Naive thymus-derived CD4-positive, alpha-beta T cell (primary cell): ENCODE measurements at regions not wholly inside any gene's neighbourhood (a gene's known extent, or its start where the extent isn't known, plus 50 kb on each side); places are given as distances from the start of the nearest gene placed in this dataset.
A peak's percentile ranks its signal among the peaks of the same experiment; 100 is the strongest.

Source experiments
- ATAC-seq: fragments of 150-1000 bp; cut with Tn5 transposase; 2 replicates; pipeline ENCODE4 v1.10.0; 2021; ENCODE audit warnings: mild to moderate bottlenecking, moderate library complexity
- CTCF ChIA-PET: fragments of 350-600 bp; sonication (Branson Sonifier 250); formaldehyde crosslinking; loops from one replicate; lab custom pipeline; 2021; ENCODE audit warnings: antibody characterized with exemption; lab: Charles Lee
- POLR2A ChIA-PET: fragments of 350-600 bp; sonication (Branson Sonifier 250); formaldehyde crosslinking; loops from one replicate; lab custom pipeline; 2021; ENCODE audit warnings: antibody characterized with exemption, inconsistent platforms; lab: Charles Lee
- DNase-seq, 9 donors: peaks; one replicate each; pipeline versions ENCODE4 v3.0.0 to v3.0.0-alpha.2; 2020 to 2022; ENCODE audit warnings: mixed read lengths in 1 of 9
- H3K27ac ChIP-seq: one replicate; pipeline ENCODE4 v1.7.0; 2013; ENCODE audit warnings: mild to moderate bottlenecking, low read depth, low read length, moderate library complexity
- H3K27me3 ChIP-seq, 2 donors: one replicate each; pipeline ENCODE4 v1.7.0; 2013; ENCODE audit warnings: low read length in 2 of 2, mild to moderate bottlenecking in 2 of 2, moderate library complexity in 2 of 2; ENCODE audit not compliant: control insufficient read depth in 2 of 2, insufficient read depth in 2 of 2
- H3K36me3 ChIP-seq, 3 experiments: 1 replicate in 2 of 3; 2 replicates in 1 of 3; pipeline ENCODE4 v1.7.0; 2013; ENCODE audit warnings: low read length in 3 of 3, mild to moderate bottlenecking in 3 of 3, moderate library complexity in 1 of 3; ENCODE audit not compliant: insufficient read depth in 3 of 3, control insufficient read depth in 2 of 3
- H3K4me1 ChIP-seq, 2 donors: one replicate each; pipeline ENCODE4 v1.7.0; 2013; ENCODE audit warnings: low read length in 2 of 2, mild to moderate bottlenecking in 2 of 2, moderate library complexity in 1 of 2; ENCODE audit not compliant: control insufficient read depth in 2 of 2, insufficient read depth in 2 of 2
- H3K4me3 ChIP-seq: 2 replicates; pipeline ENCODE4 v1.7.0; 2013; ENCODE audit warnings: mild to moderate bottlenecking, low read length
- H3K9me3 ChIP-seq, 3 experiments: 1 replicate in 2 of 3; 2 replicates in 1 of 3; pipeline ENCODE4 v1.7.0; 2013; ENCODE audit warnings: low read length in 3 of 3; ENCODE audit not compliant: control insufficient read depth in 2 of 3
- H3K27ac Mint-ChIP-seq, 9 donors: one replicate each; pipeline ENCODE4 v1.8.0; 2020 to 2022; ENCODE audit warnings: mixed read lengths in 9 of 9, mild to moderate bottlenecking in 8 of 9, moderate library complexity in 5 of 9, inconsistent platforms in 2 of 9
- H3K27me3 Mint-ChIP-seq, 5 donors: one replicate each; pipeline ENCODE4 v1.8.0; 2021 to 2022; ENCODE audit warnings: mixed read lengths in 5 of 5, mild to moderate bottlenecking in 1 of 5
- H3K36me3 Mint-ChIP-seq, 5 donors: one replicate each; pipeline ENCODE4 v1.8.0; 2020 to 2022; ENCODE audit warnings: mixed read lengths in 5 of 5, mild to moderate bottlenecking in 3 of 5, inconsistent platforms in 1 of 5
- H3K4me1 Mint-ChIP-seq, 7 donors: one replicate each; pipeline ENCODE4 v1.8.0; 2020 to 2022; ENCODE audit warnings: mixed read lengths in 7 of 7, mild to moderate bottlenecking in 3 of 7, inconsistent platforms in 1 of 7
- H3K4me3 Mint-ChIP-seq, 10 donors: one replicate each; pipeline ENCODE4 v1.8.0; 2020 to 2022; ENCODE audit warnings: mild to moderate bottlenecking in 10 of 10, mixed read lengths in 10 of 10, moderate library complexity in 6 of 10, inconsistent platforms in 2 of 10
- H3K9me3 Mint-ChIP-seq, 11 donors: one replicate each; pipeline ENCODE4 v1.8.0; 2020 to 2022; ENCODE audit warnings: mixed read lengths in 11 of 11, mild to moderate bottlenecking in 4 of 11, inconsistent platforms in 1 of 11, moderate library complexity in 1 of 11
- intact Hi-C, 2 donors: fragments of 100-400 bp; cut with micrococcal nuclease; formaldehyde crosslinking; loops; one replicate each; pipeline ENCODE4 v1.15.1; 2023

DNA sequence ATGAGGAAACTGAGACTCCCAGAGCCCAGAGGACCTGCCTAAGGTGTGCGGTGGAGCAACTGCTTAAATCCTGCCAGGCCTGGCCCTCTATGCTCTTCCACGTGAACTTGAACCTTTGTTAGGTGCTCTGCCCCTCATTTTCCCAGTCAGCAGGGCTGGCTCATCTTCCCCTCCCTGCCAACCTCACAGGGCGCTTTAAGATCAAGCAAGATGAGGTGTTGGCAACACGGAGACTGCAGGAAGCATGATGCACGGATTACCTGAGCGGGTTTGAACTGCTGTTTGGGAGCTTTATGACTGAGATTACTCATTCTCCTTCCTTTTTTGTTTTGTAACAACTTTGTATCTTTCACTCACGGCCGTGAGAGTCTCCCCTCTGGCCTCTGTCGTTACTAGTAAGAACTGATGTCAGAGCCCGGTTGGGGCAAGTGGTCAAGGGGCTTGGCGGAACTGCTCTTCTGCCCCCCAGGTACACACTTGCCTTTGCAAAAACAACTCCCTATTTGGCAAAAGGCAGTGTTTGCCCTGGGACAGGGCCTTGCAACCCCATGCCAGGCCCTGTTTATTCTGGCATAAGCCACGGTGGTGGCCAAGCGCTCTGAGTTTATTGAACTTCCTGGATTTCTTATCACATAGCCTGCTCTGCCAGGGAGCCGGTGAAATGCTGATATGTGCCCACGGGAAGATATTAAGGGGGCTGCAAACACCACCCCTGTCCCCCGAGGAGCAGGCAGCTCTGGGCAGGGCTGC, 127.8 kb downstream of the INHBB start:
- CTCF ChIA-PET, result no interaction called here
- Mint-ChIP-seq H3K4me3 (no peak overlapping the region), H3K27ac (no peak overlapping the region), H3K27me3 (peaks cover 0 to 6% (median 0%) of the 10 kb centered on the region in 5 donors), H3K36me3 (no peaks in the 10 kb centered on the region), H3K4me1 (no peaks in the 10 kb centered on the region), H3K9me3 (peaks cover 0 to 10% (median 2%) of the 10 kb centered on the region in 11 donors)
- Histone ChIP-seq H3K9me3 (peaks cover 0 to 7% (median 0%) of the 10 kb centered on the region in 3 experiments), H3K27ac (no peak overlapping the region), H3K36me3 (no peaks in the 10 kb centered on the region), H3K4me3 (no peak overlapping the region), H3K27me3 (no peaks in the 10 kb centered on the region), H3K4me1 (no peaks in the 10 kb centered on the region)
- DNase-seq (no peak), ATAC-seq (no peak)
- POLR2A ChIA-PET, result no interaction called here
- intact Hi-C loops, result no loop called here

DNA sequence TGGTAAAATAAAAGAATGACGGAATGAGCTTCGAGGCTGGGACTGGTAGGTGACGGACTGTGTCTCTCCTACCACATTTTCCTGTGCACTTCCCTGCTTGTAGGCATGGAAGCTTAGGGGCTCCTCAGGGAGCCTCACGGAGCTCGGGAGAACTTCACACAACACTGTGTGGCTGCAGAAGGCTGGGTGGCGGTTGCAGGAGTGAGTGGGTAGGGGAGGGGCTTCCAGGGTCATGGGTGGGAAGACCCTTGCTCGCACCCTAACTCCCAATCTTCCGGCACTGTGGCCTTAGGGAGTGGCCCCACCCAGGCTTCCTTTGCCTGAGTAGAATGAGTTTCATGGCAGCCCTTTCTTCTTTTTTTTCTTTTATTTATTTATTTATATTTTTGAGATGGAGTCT, 128.6 kb downstream of the INHBB start:
- Histone ChIP-seq H3K4me1 (no peaks in the 10 kb centered on the region), H3K36me3 (no peaks in the 10 kb centered on the region), H3K9me3 (peaks cover 0 to 7% (median 0%) of the 10 kb centered on the region in 3 experiments), H3K4me3 (no peak overlapping the region), H3K27ac (no peak overlapping the region), H3K27me3 (no peaks in the 10 kb centered on the region)
- H3K27ac Mint-ChIP-seq, result no peak overlapping the region
- no peak overlapping the region for H3K4me3 Mint-ChIP-seq
- ChIA-PET POLR2A (no interaction called here), CTCF (no interaction called here)
- DNase-seq (no peak), ATAC-seq (no peak)
- intact Hi-C loops, result no loop called here
- H3K9me3 Mint-ChIP-seq, result peaks cover 0 to 10% (median 2%) of the 10 kb centered on the region in 11 donors
- H3K4me1 Mint-ChIP-seq, result no peaks in the 10 kb centered on the region
- H3K36me3 Mint-ChIP-seq, result no peaks in the 10 kb centered on the region
- peaks cover 0 to 6% (median 0%) of the 10 kb centered on the region in 5 donors for H3K27me3 Mint-ChIP-seq

DNA sequence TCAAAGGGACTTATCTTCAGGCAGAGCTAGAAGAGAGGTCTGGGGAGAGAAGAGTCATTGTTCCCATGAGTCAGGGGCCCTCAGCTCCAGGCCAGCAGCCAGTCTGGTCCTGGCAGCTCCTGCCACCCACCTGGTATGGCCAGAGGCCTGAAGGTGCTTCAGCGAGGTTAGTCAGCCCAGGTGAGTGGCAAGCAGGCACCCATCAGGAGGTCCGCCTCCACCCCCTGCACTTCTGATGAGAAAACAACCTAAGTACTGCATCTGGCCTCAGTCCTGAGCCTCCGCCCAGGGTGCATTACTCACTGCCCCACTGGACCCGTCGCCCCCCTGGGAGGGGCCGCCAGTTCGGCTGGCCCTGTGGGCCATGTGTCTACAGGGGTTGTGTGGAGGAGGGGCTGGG, 130.2 kb downstream of the INHBB start:
- no peaks in the 10 kb centered on the region for H3K4me1 Mint-ChIP-seq
- POLR2A ChIA-PET, result no interaction called here
- H3K4me1 ChIP-seq, result no peaks in the 10 kb centered on the region
- H3K27ac ChIP-seq, result no peak overlapping the region
- intact Hi-C loops, result no loop called here
- CTCF ChIA-PET, result no interaction called here
- no peaks in the 10 kb centered on the region for H3K36me3 ChIP-seq
- no peak overlapping the region for H3K27ac Mint-ChIP-seq
- H3K4me3 ChIP-seq, result no peak overlapping the region
- H3K9me3 Mint-ChIP-seq, result peaks cover 0 to 10% (median 2%) of the 10 kb centered on the region in 11 donors
- peaks cover 0 to 7% (median 0%) of the 10 kb centered on the region in 3 experiments for H3K9me3 ChIP-seq
- no peak for ATAC-seq
- no peaks in the 10 kb centered on the region for H3K36me3 Mint-ChIP-seq
- H3K4me3 Mint-ChIP-seq, result no peak overlapping the region
- no peaks in the 10 kb centered on the region for H3K27me3 ChIP-seq
- no peak for DNase-seq
- H3K27me3 Mint-ChIP-seq, result peaks cover 0 to 6% (median 0%) of the 10 kb centered on the region in 5 donors

DNA sequence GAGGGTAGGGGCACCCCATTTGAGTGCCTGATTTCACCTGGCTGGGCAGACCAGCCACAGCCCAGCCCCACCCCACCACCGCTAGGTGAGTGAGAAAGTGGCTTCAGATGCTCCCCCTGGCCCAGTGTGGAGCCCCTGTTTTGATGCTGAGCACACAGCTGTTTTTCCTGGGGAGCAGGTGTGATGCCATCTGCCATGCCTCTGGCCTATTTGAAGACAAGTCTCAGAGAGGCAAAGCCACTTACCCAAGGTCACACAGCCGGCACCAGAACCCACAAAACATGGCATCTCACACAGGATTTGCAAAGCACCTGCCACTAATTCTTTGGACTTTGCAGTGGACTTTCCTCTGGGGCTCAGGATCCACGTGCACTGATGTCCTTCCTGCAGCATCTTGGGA, 131.3 kb downstream of the INHBB start:
- no peak for ATAC-seq
- H3K36me3 Mint-ChIP-seq, result no peaks in the 10 kb centered on the region
- H3K9me3 ChIP-seq, result peaks cover 0 to 2% (median 0%) of the 10 kb centered on the region in 3 experiments
- no peak overlapping the region for H3K27ac ChIP-seq
- POLR2A ChIA-PET, result no interaction called here
- H3K4me3 Mint-ChIP-seq, result no peak overlapping the region
- H3K27ac Mint-ChIP-seq, result no peak overlapping the region
- peaks cover 0 to 6% (median 0%) of the 10 kb centered on the region in 5 donors for H3K27me3 Mint-ChIP-seq
- intact Hi-C loops, result no loop called here
- H3K4me1 Mint-ChIP-seq, result no peaks in the 10 kb centered on the region
- no peak overlapping the region for H3K4me3 ChIP-seq
- no peaks in the 10 kb centered on the region for H3K36me3 ChIP-seq
- H3K9me3 Mint-ChIP-seq, result peaks cover 0 to 5% (median 2%) of the 10 kb centered on the region in 11 donors
- H3K27me3 ChIP-seq, result no peaks in the 10 kb centered on the region
- H3K4me1 ChIP-seq, result no peaks in the 10 kb centered on the region
- CTCF ChIA-PET, result interaction anchor here (0.7 kb wide), 1 partner anchor 29 kb away, joined by 4 read pairs; no protein-coding TSS in a partner anchor
- DNase-seq, result no peak

DNA sequence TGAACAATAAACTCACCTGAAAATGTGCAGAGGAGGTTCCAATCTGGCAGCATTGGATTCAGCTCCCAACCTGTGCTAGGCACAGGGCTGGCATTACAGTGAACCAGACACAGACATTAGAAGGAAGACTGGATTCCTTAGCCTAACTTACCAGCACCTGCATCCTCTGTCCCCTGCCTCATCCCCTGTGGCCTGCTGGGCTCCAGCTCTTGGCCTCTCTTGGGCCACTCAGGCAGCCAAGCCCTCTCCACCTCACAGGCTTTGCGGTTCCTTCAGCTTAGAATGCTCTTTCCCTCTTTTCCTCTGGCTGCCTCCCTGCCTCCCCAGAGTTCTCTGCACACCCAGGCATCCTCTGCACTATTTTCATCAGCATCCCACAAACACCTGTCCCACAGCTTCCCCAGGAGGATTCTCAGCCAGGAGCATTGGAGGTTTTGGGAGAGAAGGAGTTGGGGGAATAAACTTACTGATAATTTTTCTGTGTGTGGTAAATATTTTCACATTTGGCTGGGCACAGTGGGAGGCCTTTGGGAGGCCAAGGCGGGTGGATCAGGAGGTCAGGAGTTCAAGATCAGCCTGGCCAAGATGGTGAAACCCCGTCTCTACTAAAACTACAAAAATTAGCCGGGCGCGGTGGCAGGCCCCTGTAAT, 132.0 kb downstream of the INHBB start:
- Histone ChIP-seq H3K27me3 (no peaks in the 10 kb centered on the region), H3K27ac (no peak overlapping the region), H3K36me3 (no peaks in the 10 kb centered on the region), H3K9me3 (no peaks in the 10 kb centered on the region), H3K4me3 (no peak overlapping the region), H3K4me1 (no peaks in the 10 kb centered on the region)
- CTCF ChIA-PET, result no interaction called here
- DNase-seq (no peak), ATAC-seq (no peak)
- POLR2A ChIA-PET, result no interaction called here
- H3K4me3 Mint-ChIP-seq, result no peak overlapping the region
- no peaks in the 10 kb centered on the region for H3K36me3 Mint-ChIP-seq
- no peak overlapping the region for H3K27ac Mint-ChIP-seq
- peaks cover 0 to 2% (median 0%) of the 10 kb centered on the region in 11 donors for H3K9me3 Mint-ChIP-seq
- intact Hi-C loops, result no loop called here
- H3K27me3 Mint-ChIP-seq, result peaks cover 0 to 6% (median 0%) of the 10 kb centered on the region in 5 donors
- no peaks in the 10 kb centered on the region for H3K4me1 Mint-ChIP-seq

DNA sequence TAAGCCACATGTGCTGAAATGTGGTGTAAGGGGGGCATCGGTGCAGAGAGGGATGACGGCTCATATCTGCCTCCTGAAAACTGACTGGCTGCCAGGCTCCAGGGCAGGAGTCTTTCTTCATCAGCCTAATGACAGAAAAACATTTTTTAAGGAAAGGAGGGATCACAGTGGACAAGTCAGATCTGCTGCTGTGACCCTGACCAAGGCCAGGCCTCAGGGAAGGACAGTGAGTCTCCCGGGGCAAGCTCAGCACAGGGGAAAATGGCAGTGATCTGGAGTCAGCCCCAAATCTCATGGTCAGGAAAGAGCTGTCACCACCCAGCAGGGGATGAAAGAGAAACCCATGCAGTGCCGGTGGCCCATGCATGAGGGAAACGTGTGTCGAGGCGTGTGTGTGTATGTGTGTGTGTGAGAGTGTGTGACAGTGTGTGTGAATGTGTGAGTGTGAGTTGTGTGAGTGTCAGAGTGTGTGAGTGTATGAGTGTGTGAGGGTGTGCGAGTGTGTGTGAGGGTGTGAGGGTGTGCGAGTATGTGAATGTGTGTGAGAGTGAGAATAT, 134.5 kb downstream of the INHBB start:
- no peak overlapping the region for H3K27ac ChIP-seq
- no peak overlapping the region for H3K4me3 Mint-ChIP-seq
- no peaks in the 10 kb centered on the region for H3K27me3 ChIP-seq
- peaks cover 0 to 8% (median 0%) of the 10 kb centered on the region in 5 donors for H3K27me3 Mint-ChIP-seq
- H3K4me1 ChIP-seq, result no peaks in the 10 kb centered on the region
- H3K9me3 ChIP-seq, result no peaks in the 10 kb centered on the region
- no peak overlapping the region for H3K4me3 ChIP-seq
- no peak for DNase-seq
- no peaks in the 10 kb centered on the region for H3K4me1 Mint-ChIP-seq
- no peak overlapping the region for H3K27ac Mint-ChIP-seq
- ChIA-PET CTCF (no interaction called here), POLR2A (no interaction called here)
- peaks cover 0 to 2% (median 0%) of the 10 kb centered on the region in 11 donors for H3K9me3 Mint-ChIP-seq
- ATAC-seq, result peak; percentile 25
- no peaks in the 10 kb centered on the region for H3K36me3 Mint-ChIP-seq
- intact Hi-C loops, result no loop called here
- no peaks in the 10 kb centered on the region for H3K36me3 ChIP-seq
